C4-2B (cell line): ENCODE measurements at regions not wholly inside any gene's neighbourhood (a gene's known extent, or its start where the extent isn't known, plus 50 kb on each side); places are given as distances from the start of the nearest gene placed in this dataset.

ENCODE experiments used
- H3K27ac ChIP-seq: fragments of 450-650 bp; 2 replicates; pipeline ENCODE4 v1.5.1; 2017
- CTCF ChIP-seq: fragments of 450-650 bp; conservative IDR thresholded peaks from 2 replicates; pipeline ENCODE4 v1.5.1; 2017; ENCODE audit warnings: mild to moderate bottlenecking
- ZFX ChIP-seq: fragments of 450-650 bp; IDR thresholded peaks from 2 replicates; pipeline ENCODE4 v1.6.1; 2017

- no peak for TF ChIP-seq CTCF
- TF ChIP-seq ZFX: no peak
- no peak overlapping the region for H3K27ac ChIP-seq
Observed at GRCh38 chrX:69074726-69075125, 90.5 kb downstream of the PJA1 start.

GRCh38 chrX:69073721-69074120, 91.5 kb downstream of the PJA1 start:
- TF ChIP-seq CTCF (no peak), ZFX (no peak)
- no peak overlapping the region for H3K27ac ChIP-seq

- TF ChIP-seq ZFX (no peak), CTCF (no peak)
- H3K27ac ChIP-seq: no peak overlapping the region
Observed at GRCh38 chrX:69073241-69073640, 92.0 kb downstream of the PJA1 start.

GRCh38 chrX:69072486-69073006, 92.7 kb downstream of the PJA1 start:
- H3K27ac ChIP-seq: no peak overlapping the region
- TF ChIP-seq ZFX (no peak), CTCF (no peak)

GRCh38 chrX:69070949-69071650, 94.2 kb downstream of the PJA1 start:
- H3K27ac ChIP-seq: no peak overlapping the region
- TF ChIP-seq CTCF (no peak), ZFX (no peak)

GRCh38 chrX:69069876-69070275, 95.4 kb downstream of the PJA1 start:
- no peak overlapping the region for H3K27ac ChIP-seq
- TF ChIP-seq CTCF (no peak), ZFX (no peak)

- no peak overlapping the region for H3K27ac ChIP-seq
- TF ChIP-seq ZFX (no peak), CTCF (no peak)
Observed at GRCh38 chrX:69069086-69069445, 96.2 kb downstream of the PJA1 start.
